HepG2 (cell line): ENCODE measurements at regions not wholly inside any gene's neighbourhood (a gene's known extent, or its start where the extent isn't known, plus 50 kb on each side); places are given as distances from the start of the nearest gene placed in this dataset.
A peak's percentile ranks its signal among the peaks of the same experiment; 100 is the strongest.

ENCODE experiments used
- ATAC-seq: fragments of 200-7000 bp; cut with Tn5 transposase; 3 replicates; pipeline ENCODE4 v1.9.1; 2020; ENCODE audit warnings: mild to moderate bottlenecking, moderate library complexity
- BruUV-seq: library from RNA; stranded (reverse); fragments of 400-500 nt; replicated peaks from 2 replicates; lab custom pipeline; 2021; lab: Mats Ljungman, UMichigan
- CTCF ChIA-PET: fragments of 300-600 bp; formaldehyde crosslinking; extraction: SDS; loops from one replicate; lab custom pipeline; 2021; ENCODE audit warnings: low total read pairs, inconsistent platforms, low intra/inter-chr PET ratio; lab: Yijun Ruan, JAX
- POLR2A ChIA-PET: fragments of 350-600 bp; sonication (Branson Sonifier 250); formaldehyde crosslinking; loops from one replicate; lab custom pipeline; 2020; ENCODE audit warnings: antibody characterized with exemption, inconsistent platforms; lab: Yijun Ruan, JAX
- DNase-seq: peaks from one replicate; pipeline ENCODE4 v3.0.0-alpha.2; 2015; ENCODE audit warnings: low spot score
- FAIRE-seq: peaks from 3 replicates; lab custom pipeline; 2011; peaks lifted over from hg19 to GRCh38; lab: Jason Lieb, UNC
- H2AFZ ChIP-seq: one replicate; pipeline ENCODE4 v1.6.1; 2011; ENCODE audit warnings: low read length, inconsistent platforms
- H3K27ac ChIP-seq: fragments of 300-600 bp; 3 replicates; pipeline ENCODE4 v1.8.0; 2011; ENCODE audit warnings: mixed run types, mild to moderate bottlenecking, mixed read lengths, low read length, inconsistent platforms; ENCODE audit not compliant: insufficient read depth; ENCODE audit errors: extremely low read length
- H3K27me3 ChIP-seq, 2 experiments: fragments of 200-600 bp in 1 of 2; 2 replicates in 1 of 2; 3 replicates in 1 of 2; pipeline versions ENCODE4 v1.6.0 to v1.8.0; 2011; ENCODE audit warnings: low read length in 2 of 2, mild to moderate bottlenecking in 2 of 2, moderate library complexity in 2 of 2, inconsistent platforms in 1 of 2; ENCODE audit not compliant: insufficient read depth in 2 of 2, control insufficient read depth in 1 of 2
- H3K36me3 ChIP-seq, 2 experiments: fragments of 200-600 bp in 1 of 2; replicated peaks in 1 of 2; 2 replicates in 1 of 2; 3 replicates in 1 of 2; pipeline versions ENCODE4 v1.5.1 to v1.8.0; 2011; ENCODE audit warnings: low read length in 2 of 2, inconsistent platforms in 1 of 2; ENCODE audit not compliant: insufficient read depth in 2 of 2, control insufficient read depth in 1 of 2
- H3K4me1 ChIP-seq: 2 replicates; pipeline ENCODE4 v1.5.1; 2012; ENCODE audit warnings: low read length, inconsistent platforms; ENCODE audit not compliant: insufficient read depth
- H3K4me2 ChIP-seq: 2 replicates; pipeline ENCODE4 v1.6.0; 2011; ENCODE audit warnings: low read depth, low read length, inconsistent platforms
- H3K4me3 ChIP-seq, 3 experiments: fragments of 200-600 bp in 1 of 3; sonication (generic), shearing (Covaris generic) in 1 of 3; replicated peaks in 1 of 3; 2 replicates each; pipeline ENCODE4 v1.5.1; 2011 to 2016; ENCODE audit warnings: low read length in 3 of 3, inconsistent platforms in 2 of 3, low read depth in 2 of 3, mild to moderate bottlenecking in 2 of 3, control low read depth in 1 of 3, mixed read lengths in 1 of 3; ENCODE audit not compliant: insufficient read depth in 1 of 3
- H3K79me2 ChIP-seq: one replicate; pipeline ENCODE4 v1.6.1; 2011; ENCODE audit warnings: low read length, inconsistent platforms; ENCODE audit not compliant: insufficient read depth
- H3K9ac ChIP-seq: 2 replicates; pipeline ENCODE4 v1.6.0; 2011; ENCODE audit warnings: mild to moderate bottlenecking, low read depth, low read length, inconsistent platforms; ENCODE audit not compliant: insufficient read depth
- H3K9me3 ChIP-seq: 2 replicates; pipeline ENCODE4 v1.5.1; 2012; ENCODE audit warnings: mild to moderate bottlenecking, low read length
- H4K20me1 ChIP-seq: 2 replicates; pipeline ENCODE4 v1.6.0; 2011; ENCODE audit warnings: inconsistent platforms, mild to moderate bottlenecking, low read length, moderate library complexity; ENCODE audit not compliant: insufficient read depth
- ARID2 ChIP-seq: sonication (generic); formaldehyde crosslinking; IDR thresholded peaks from 2 replicates; pipeline ENCODE4 v1.8.1; 2022; ENCODE audit warnings: mild to moderate bottlenecking, missing genetic modification reagents, borderline replicate concordance
- ATF7-NPFF ChIP-seq: sonication (generic); formaldehyde crosslinking; IDR thresholded peaks from 2 replicates; pipeline ENCODE4 v1.8.1; 2023; ENCODE audit warnings: mild to moderate bottlenecking, low read depth, missing genetic modification reagents, moderate library complexity
- CEBPG ChIP-seq: IDR thresholded peaks from 2 replicates; pipeline ENCODE4 v1.6.1; 2016
- HHEX ChIP-seq: IDR thresholded peaks from 2 replicates; pipeline ENCODE4 v1.6.1; 2016; ENCODE audit warnings: control low read depth
- HMG20B ChIP-seq: conservative IDR thresholded peaks from 2 replicates; pipeline ENCODE4 v1.6.1; 2016; ENCODE audit warnings: missing genetic modification reagents, missing compliant biosample characterization
- NFRKB ChIP-seq: fragments of 450-650 bp; IDR thresholded peaks from 2 replicates; pipeline ENCODE4 v1.6.1; 2017
- TEAD3 ChIP-seq: optimal IDR thresholded peaks from 2 replicates; pipeline ENCODE3; 2016; ENCODE audit warnings: borderline replicate concordance
- ZBTB7B ChIP-seq: sonication (generic); formaldehyde crosslinking; IDR thresholded peaks from 2 replicates; pipeline ENCODE4 v1.4.0; 2020; ENCODE audit warnings: missing genetic modification reagents
- ZNF33B ChIP-seq: sonication (generic); formaldehyde crosslinking; IDR thresholded peaks from 2 replicates; pipeline ENCODE4 v1.5.1; 2020; ENCODE audit warnings: mild to moderate bottlenecking, missing genetic modification reagents
- ZNF614 ChIP-seq: IDR thresholded peaks from 2 replicates; pipeline ENCODE4 v1.6.1; 2018; ENCODE audit warnings: missing biosample characterization, missing genetic modification reagents, inconsistent platforms, borderline replicate concordance
- ZNF788 ChIP-seq: sonication (generic); formaldehyde crosslinking; IDR thresholded peaks from 2 replicates; pipeline ENCODE4 v1.5.0; 2020; ENCODE audit warnings: mild to moderate bottlenecking, missing genetic modification reagents, borderline replicate concordance
- WGBS: methylation state at CpG from one replicate; pipeline ENCODE4 v1.1.6; 2017; ENCODE audit warnings: low lambda C conversion rate; 5-methylcytosine and 5-hydroxymethylcytosine counted together
- in situ Hi-C: cut with HindIII; loops from 2 replicates; pipeline ENCODE4 v1.10.0; 2017; ENCODE audit warnings: low pct_unique_long_range_greater_than_20kb; ENCODE audit not compliant: extremely low pct_ligation_motif_present
- intact Hi-C: fragments of 100-400 bp; cut with micrococcal nuclease; formaldehyde crosslinking; loops from one replicate; pipeline ENCODE4 v1.10.0; 2022; ENCODE audit not compliant: unreplicated experiment
- TF ChIP-seq, protein P1 (sequence below): sonication (generic); formaldehyde crosslinking; IDR thresholded peaks from 2 replicates; pipeline ENCODE4 v1.8.1; 2023; ENCODE audit warnings: mild to moderate bottlenecking, missing genetic modification reagents
- TF ChIP-seq, protein P2 (sequence below): sonication (generic); formaldehyde crosslinking; IDR thresholded peaks from 2 replicates; pipeline ENCODE4 v1.9.0; 2021; ENCODE audit warnings: missing genetic modification reagents, borderline replicate concordance
- TF ChIP-seq, protein P3 (sequence below): IDR thresholded peaks from 2 replicates; pipeline ENCODE4 v1.6.1; 2018; ENCODE audit warnings: missing genetic modification reagents
- TF ChIP-seq, protein P4 (sequence below): fragments of 450-650 bp; IDR thresholded peaks from 2 replicates; pipeline ENCODE4 v1.6.1; 2017

DNA sequence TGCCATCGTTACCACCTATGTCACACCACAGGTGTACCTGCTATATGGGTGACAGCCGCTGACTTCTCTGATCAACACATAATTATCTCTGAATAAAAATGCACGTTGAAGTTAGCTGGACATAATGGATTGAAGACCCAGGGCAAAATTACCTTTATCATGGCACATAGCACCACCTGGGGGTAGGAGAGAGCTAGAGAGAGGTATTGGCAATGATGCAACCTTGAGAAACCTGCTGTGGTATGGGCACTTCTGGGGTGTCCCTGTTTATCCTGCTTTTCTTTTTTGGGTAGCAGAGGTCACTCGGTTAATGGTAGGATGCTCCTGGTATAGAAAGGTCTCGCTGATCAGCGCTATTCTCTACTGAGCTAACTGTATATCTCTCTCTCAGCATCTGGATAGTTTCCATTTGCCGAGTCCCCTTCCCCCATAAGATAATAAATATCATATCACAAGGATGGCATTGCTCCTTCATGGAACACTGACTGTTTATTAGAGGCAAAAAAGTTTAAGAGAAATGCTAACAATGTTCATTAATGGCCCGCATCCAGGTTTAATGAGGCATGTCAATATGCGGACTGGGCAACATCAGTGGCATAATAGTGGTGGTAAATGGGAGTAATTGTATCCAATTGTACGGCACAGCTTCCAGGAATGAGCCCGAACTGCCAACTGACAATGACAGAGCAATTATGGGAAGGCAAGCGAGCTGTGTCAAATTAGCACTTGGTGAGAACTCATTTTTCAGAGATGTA lies 323.1 kb downstream of the TFEC start (continued):
- TF ChIP-seq CEBPG (CRISPR knock-in tag) (peak; percentile 85), TEAD3 (CRISPR knock-in tag) (no peak)
- TF ChIP-seq, protein P1, sequence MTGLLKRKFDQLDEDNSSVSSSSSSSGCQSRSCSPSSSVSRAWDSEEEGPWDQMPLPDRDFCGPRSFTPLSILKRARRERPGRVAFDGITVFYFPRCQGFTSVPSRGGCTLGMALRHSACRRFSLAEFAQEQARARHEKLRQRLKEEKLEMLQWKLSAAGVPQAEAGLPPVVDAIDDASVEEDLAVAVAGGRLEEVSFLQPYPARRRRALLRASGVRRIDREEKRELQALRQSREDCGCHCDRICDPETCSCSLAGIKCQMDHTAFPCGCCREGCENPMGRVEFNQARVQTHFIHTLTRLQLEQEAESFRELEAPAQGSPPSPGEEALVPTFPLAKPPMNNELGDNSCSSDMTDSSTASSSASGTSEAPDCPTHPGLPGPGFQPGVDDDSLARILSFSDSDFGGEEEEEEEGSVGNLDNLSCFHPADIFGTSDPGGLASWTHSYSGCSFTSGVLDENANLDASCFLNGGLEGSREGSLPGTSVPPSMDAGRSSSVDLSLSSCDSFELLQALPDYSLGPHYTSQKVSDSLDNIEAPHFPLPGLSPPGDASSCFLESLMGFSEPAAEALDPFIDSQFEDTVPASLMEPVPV (CRISPR knock-in tag), result no peak

DNA sequence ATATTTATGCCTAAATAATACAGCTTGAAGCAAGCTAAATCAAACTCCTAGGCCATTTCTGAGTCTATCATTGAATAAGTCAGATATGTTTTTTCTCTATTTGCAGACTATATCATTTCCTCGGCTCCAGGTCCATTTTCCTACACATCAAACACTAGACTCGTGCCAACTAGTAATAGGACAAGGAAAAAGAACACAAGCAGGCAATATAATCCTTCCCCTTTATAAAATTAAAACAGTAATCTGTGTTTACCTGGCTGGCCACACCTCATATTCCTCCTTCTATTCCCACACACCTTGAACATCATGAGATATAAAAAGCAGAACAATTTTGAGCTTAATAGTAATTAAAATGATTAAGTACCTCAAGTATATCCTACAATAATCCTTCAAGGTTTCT lies 325.7 kb downstream of the TFEC start:
- FAIRE-seq, result no peak
- ATAC-seq, result no peak
- H3K4me2 ChIP-seq, result no peak overlapping the region
- no peak overlapping the region for H2AFZ ChIP-seq
- no peaks in the 10 kb centered on the region for H3K36me3 ChIP-seq
- no peaks in the 10 kb centered on the region for H3K27me3 ChIP-seq
- no peaks in the 10 kb centered on the region for H3K79me2 ChIP-seq
- intact Hi-C loops (no loop called here), in situ Hi-C loops (loop anchor here (25.0 kb wide), 1 partner anchor 343 kb away; no protein-coding TSS in a partner anchor)
- H4K20me1 ChIP-seq, result no peaks in the 10 kb centered on the region
- H3K9me3 ChIP-seq, result no peaks in the 10 kb centered on the region
- BruUV-seq, result no TSS peak
- H3K27ac ChIP-seq, result no peak overlapping the region
- DNase-seq, result no peak
- POLR2A ChIA-PET, result no interaction called here
- WGBS, result 0% methylated on average over 2 of the region's 2 CpGs
- no peak overlapping the region for H3K4me3 ChIP-seq
- H3K4me1 ChIP-seq, result no peaks in the 10 kb centered on the region
- no peak overlapping the region for H3K9ac ChIP-seq
- CTCF ChIA-PET, result no interaction called here
- TF ChIP-seq ZNF614 (CRISPR knock-in tag) (no peak), ATF7-NPFF (CRISPR knock-in tag) (no peak), ZNF788 (CRISPR knock-in tag) (no peak), ZBTB7B (CRISPR knock-in tag) (no peak), ARID2 (no peak), ZNF33B (no peak), HHEX (CRISPR knock-in tag) (no peak), NFRKB (no peak), HMG20B (CRISPR knock-in tag) (no peak)
- TF ChIP-seq, protein P2, sequence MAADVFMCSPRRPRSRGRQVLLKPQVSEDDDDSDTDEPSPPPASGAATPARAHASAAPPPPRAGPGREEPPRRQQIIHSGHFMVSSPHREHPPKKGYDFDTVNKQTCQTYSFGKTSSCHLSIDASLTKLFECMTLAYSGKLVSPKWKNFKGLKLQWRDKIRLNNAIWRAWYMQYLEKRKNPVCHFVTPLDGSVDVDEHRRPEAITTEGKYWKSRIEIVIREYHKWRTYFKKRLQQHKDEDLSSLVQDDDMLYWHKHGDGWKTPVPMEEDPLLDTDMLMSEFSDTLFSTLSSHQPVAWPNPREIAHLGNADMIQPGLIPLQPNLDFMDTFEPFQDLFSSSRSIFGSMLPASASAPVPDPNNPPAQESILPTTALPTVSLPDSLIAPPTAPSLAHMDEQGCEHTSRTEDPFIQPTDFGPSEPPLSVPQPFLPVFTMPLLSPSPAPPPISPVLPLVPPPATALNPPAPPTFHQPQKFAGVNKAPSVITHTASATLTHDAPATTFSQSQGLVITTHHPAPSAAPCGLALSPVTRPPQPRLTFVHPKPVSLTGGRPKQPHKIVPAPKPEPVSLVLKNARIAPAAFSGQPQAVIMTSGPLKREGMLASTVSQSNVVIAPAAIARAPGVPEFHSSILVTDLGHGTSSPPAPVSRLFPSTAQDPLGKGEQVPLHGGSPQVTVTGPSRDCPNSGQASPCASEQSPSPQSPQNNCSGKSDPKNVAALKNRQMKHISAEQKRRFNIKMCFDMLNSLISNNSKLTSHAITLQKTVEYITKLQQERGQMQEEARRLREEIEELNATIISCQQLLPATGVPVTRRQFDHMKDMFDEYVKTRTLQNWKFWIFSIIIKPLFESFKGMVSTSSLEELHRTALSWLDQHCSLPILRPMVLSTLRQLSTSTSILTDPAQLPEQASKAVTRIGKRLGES (CRISPR knock-in tag), result no peak
- TF ChIP-seq, protein P3, sequence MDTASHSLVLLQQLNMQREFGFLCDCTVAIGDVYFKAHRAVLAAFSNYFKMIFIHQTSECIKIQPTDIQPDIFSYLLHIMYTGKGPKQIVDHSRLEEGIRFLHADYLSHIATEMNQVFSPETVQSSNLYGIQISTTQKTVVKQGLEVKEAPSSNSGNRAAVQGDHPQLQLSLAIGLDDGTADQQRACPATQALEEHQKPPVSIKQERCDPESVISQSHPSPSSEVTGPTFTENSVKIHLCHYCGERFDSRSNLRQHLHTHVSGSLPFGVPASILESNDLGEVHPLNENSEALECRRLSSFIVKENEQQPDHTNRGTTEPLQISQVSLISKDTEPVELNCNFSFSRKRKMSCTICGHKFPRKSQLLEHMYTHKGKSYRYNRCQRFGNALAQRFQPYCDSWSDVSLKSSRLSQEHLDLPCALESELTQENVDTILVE, result no peak
- TF ChIP-seq, protein P4, sequence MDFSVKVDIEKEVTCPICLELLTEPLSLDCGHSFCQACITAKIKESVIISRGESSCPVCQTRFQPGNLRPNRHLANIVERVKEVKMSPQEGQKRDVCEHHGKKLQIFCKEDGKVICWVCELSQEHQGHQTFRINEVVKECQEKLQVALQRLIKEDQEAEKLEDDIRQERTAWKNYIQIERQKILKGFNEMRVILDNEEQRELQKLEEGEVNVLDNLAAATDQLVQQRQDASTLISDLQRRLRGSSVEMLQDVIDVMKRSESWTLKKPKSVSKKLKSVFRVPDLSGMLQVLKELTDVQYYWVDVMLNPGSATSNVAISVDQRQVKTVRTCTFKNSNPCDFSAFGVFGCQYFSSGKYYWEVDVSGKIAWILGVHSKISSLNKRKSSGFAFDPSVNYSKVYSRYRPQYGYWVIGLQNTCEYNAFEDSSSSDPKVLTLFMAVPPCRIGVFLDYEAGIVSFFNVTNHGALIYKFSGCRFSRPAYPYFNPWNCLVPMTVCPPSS, result no peak
